Spleen (tissue), 7 donors: ENCODE measurements at regions not wholly inside any gene's neighbourhood (a gene's known extent, or its start where the extent isn't known, plus 50 kb on each side); places are given as distances from the start of the nearest gene placed in this dataset.

ENCODE experiments used
- POLR2A ChIP-seq, 3 donors: fragments of 450-650 bp; IDR thresholded peaks; one replicate each; pipeline ENCODE4 v1.5.1; 2017; ENCODE audit warnings: antibody characterized with exemption in 3 of 3, mild to moderate bottlenecking in 1 of 3
- TF ChIP-seq, protein P1 (sequence below), 11 experiments: fragments of 200-600 bp in 7 of 11; fragments of 450-650 bp in 4 of 11; sonication (generic) in 4 of 11; IDR thresholded peaks in 8 of 11; conservative IDR thresholded peaks in 3 of 11; 1 replicate in 7 of 11; 2 replicates in 4 of 11; pipeline versions ENCODE4 v1.4.0 to v1.8.0; 2016 to 2021; ENCODE audit warnings: antibody characterized with exemption in 11 of 11, inconsistent platforms in 4 of 11, mild to moderate bottlenecking in 1 of 11
- donor health status: DM: no; HTN: no; CAD: no; lungs with moderate emphysema.
- donor health status: DM: no; HTN: no; CAD: no.
- donor health status: DM: no; HTN: no; CAD: no.

DNA sequence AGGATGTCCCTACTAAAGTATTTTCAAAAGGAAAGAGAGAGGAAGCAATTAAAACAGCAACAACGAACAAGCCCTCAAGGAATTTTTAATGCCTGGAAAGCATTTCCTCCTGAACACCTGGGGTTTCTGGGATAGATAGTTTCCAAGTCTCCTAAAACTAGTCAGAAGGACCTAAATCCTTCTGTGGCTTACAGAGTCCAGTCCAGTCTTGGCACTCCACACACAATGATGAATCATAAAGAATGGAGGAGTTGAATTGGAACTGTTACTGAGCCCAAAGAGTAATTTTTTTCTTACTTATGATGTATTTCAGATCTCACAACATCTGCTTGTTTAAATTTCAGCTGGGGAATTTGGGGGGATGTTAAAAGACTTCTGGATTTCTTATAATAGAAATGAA lies 144.6 kb upstream of the SETBP1 start:
- TF ChIP-seq, protein P1, sequence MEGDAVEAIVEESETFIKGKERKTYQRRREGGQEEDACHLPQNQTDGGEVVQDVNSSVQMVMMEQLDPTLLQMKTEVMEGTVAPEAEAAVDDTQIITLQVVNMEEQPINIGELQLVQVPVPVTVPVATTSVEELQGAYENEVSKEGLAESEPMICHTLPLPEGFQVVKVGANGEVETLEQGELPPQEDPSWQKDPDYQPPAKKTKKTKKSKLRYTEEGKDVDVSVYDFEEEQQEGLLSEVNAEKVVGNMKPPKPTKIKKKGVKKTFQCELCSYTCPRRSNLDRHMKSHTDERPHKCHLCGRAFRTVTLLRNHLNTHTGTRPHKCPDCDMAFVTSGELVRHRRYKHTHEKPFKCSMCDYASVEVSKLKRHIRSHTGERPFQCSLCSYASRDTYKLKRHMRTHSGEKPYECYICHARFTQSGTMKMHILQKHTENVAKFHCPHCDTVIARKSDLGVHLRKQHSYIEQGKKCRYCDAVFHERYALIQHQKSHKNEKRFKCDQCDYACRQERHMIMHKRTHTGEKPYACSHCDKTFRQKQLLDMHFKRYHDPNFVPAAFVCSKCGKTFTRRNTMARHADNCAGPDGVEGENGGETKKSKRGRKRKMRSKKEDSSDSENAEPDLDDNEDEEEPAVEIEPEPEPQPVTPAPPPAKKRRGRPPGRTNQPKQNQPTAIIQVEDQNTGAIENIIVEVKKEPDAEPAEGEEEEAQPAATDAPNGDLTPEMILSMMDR (IDR thresholded peaks at IDR 0.05 in 8 of 11, conservative IDR thresholded peaks at IDR 0.05 in 3 of 11), result no peak
- no peak for TF ChIP-seq POLR2A (IDR thresholded peaks at IDR 0.05)
